Caco-2 (cell line): ENCODE measurements at regions not wholly inside any gene's neighbourhood (a gene's known extent, or its start where the extent isn't known, plus 50 kb on each side); places are given as distances from the start of the nearest gene placed in this dataset.

Source experiments
- BruUV-seq: library from RNA; stranded (reverse); fragments of 400-500 nt; replicated peaks from 2 replicates; lab custom pipeline; 2021; lab: Mats Ljungman, UMichigan
- CTCF ChIA-PET: fragments of 300-600 bp; sonication (Branson Sonifier 250); formaldehyde crosslinking; loops from one replicate; lab custom pipeline; 2022; ENCODE audit warnings: antibody characterized with exemption; lab: Charles Lee
- POLR2A ChIA-PET: fragments of 300-600 bp; sonication (Branson Sonifier 250); formaldehyde crosslinking; loops from one replicate; lab custom pipeline; 2022; ENCODE audit warnings: antibody characterized with exemption; lab: Charles Lee
- DNase-seq, 2 experiments: peaks; one replicate each; pipeline versions ENCODE4 v3.0.0 to v3.0.0-alpha.2; 2020 to 2022
- H3K27me3 ChIP-seq: replicated peaks from 2 replicates; pipeline ENCODE4 v1.6.0; 2011; ENCODE audit warnings: low read length; ENCODE audit not compliant: control insufficient read depth, insufficient read depth
- H3K36me3 ChIP-seq: 2 replicates; pipeline ENCODE4 v1.5.1; 2011; ENCODE audit warnings: low read length; ENCODE audit not compliant: control insufficient read depth, insufficient read depth
- H3K4me1 ChIP-seq: fragments of 250-450 bp; sonication (Bioruptor Pico); 2 replicates; pipeline ENCODE4 v1.5.1; 2020; ENCODE audit warnings: mild to moderate bottlenecking
- H3K4me3 ChIP-seq: 2 replicates; pipeline ENCODE4 v1.5.1; 2011; ENCODE audit warnings: low read depth, mild to moderate bottlenecking, control low read depth, low read length
- H3K9me3 ChIP-seq: fragments of 250-450 bp; sonication (Bioruptor Pico); 2 replicates; pipeline ENCODE4 v1.5.1; 2020; ENCODE audit warnings: mild to moderate bottlenecking, moderate library complexity
- H3K27ac Mint-ChIP-seq: one replicate; pipeline ENCODE4 v1.8.0; 2022; ENCODE audit warnings: mixed read lengths; ENCODE audit not compliant: unreplicated experiment
- H3K27me3 Mint-ChIP-seq: one replicate; pipeline ENCODE4 v1.8.0; 2022; ENCODE audit warnings: mixed read lengths; ENCODE audit not compliant: insufficient read depth, unreplicated experiment
- H3K36me3 Mint-ChIP-seq: one replicate; pipeline ENCODE4 v1.8.0; 2022; ENCODE audit warnings: mild to moderate bottlenecking, mixed read lengths; ENCODE audit not compliant: insufficient read depth, unreplicated experiment
- H3K4me1 Mint-ChIP-seq: one replicate; pipeline ENCODE4 v1.8.0; 2022; ENCODE audit warnings: low read depth, mixed read lengths; ENCODE audit not compliant: unreplicated experiment
- H3K4me3 Mint-ChIP-seq: one replicate; pipeline ENCODE4 v1.8.0; 2022; ENCODE audit warnings: mild to moderate bottlenecking, moderate library complexity, mixed read lengths; ENCODE audit not compliant: unreplicated experiment
- H3K9me3 Mint-ChIP-seq: one replicate; pipeline ENCODE4 v1.8.0; 2022; ENCODE audit warnings: mixed read lengths; ENCODE audit not compliant: unreplicated experiment
- intact Hi-C: fragments of 100-400 bp; cut with micrococcal nuclease; formaldehyde crosslinking; loops from one replicate; pipeline ENCODE4 v1.10.0; 2022; ENCODE audit not compliant: unreplicated experiment
- TF ChIP-seq, protein P1 (sequence below), 2 experiments: fragments of 200-600 bp in 1 of 2; IDR thresholded peaks; 1 replicate in 1 of 2; 2 replicates in 1 of 2; pipeline versions ENCODE4 v1.5.1 to v1.8.0; 2011 to 2022; ENCODE audit warnings: antibody characterized with exemption in 1 of 2, control low read depth in 1 of 2, inconsistent platforms in 1 of 2, low read depth in 1 of 2, low read length in 1 of 2, mild to moderate bottlenecking in 1 of 2, moderate library complexity in 1 of 2; ENCODE audit not compliant: insufficient read depth in 1 of 2, severe bottlenecking in 1 of 2, unreplicated experiment in 1 of 2

DNA sequence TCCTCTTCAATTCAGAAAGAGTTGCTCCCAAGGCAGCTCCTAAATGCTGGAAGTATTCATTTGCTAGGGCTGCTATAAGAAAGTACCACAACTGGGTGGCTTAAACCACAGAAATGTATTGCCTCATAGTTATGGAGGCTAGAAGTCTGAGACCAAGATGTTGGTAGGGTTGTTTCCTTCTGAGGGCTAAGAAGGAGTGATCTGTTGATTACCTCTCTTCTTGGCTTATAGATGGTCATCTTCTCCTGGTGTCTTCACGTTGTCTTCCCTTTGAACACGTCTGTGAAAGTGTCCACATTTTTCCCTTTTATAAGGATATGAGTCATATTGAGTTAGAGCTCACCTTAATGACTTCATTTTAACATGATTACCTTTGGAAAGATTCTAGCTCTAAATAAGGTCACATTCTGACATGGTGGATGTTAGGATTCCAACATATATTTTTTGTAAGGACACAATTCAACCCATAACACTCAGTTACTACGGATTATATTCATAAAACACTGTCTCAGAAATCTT, 266.3 kb downstream of the SPATA18 start:
- H3K36me3 Mint-ChIP-seq, result no peaks in the 10 kb centered on the region
- no peak overlapping the region for H3K4me3 ChIP-seq
- DNase-seq, result no peak
- ChIA-PET POLR2A (no interaction called here), CTCF (no interaction called here)
- H3K27me3 Mint-ChIP-seq, result no peaks in the 10 kb centered on the region
- H3K36me3 ChIP-seq, result no peaks in the 10 kb centered on the region
- no peak overlapping the region for H3K4me3 Mint-ChIP-seq
- TF ChIP-seq, protein P1, sequence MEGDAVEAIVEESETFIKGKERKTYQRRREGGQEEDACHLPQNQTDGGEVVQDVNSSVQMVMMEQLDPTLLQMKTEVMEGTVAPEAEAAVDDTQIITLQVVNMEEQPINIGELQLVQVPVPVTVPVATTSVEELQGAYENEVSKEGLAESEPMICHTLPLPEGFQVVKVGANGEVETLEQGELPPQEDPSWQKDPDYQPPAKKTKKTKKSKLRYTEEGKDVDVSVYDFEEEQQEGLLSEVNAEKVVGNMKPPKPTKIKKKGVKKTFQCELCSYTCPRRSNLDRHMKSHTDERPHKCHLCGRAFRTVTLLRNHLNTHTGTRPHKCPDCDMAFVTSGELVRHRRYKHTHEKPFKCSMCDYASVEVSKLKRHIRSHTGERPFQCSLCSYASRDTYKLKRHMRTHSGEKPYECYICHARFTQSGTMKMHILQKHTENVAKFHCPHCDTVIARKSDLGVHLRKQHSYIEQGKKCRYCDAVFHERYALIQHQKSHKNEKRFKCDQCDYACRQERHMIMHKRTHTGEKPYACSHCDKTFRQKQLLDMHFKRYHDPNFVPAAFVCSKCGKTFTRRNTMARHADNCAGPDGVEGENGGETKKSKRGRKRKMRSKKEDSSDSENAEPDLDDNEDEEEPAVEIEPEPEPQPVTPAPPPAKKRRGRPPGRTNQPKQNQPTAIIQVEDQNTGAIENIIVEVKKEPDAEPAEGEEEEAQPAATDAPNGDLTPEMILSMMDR (IDR thresholded peaks at IDR 0.05; ENCODE audit: insufficient read depth in 1 of 2, low read depth in 1 of 2, low read length in 1 of 2, severe bottlenecking in 1 of 2, unreplicated experiment in 1 of 2), result no peak
- no peak overlapping the region for H3K27ac Mint-ChIP-seq
- intact Hi-C loops, result no loop called here
- H3K9me3 ChIP-seq, result no peaks in the 10 kb centered on the region; the same call in 1 of the 2 replicates
- H3K4me1 ChIP-seq, result peaks cover 7% of the 10 kb centered on the region
- peaks cover 7% of the 10 kb centered on the region for H3K4me1 Mint-ChIP-seq
- peaks cover under 1% of the 10 kb centered on the region for H3K9me3 Mint-ChIP-seq
- BruUV-seq, result no TSS peak
- no peaks in the 10 kb centered on the region for H3K27me3 ChIP-seq

DNA sequence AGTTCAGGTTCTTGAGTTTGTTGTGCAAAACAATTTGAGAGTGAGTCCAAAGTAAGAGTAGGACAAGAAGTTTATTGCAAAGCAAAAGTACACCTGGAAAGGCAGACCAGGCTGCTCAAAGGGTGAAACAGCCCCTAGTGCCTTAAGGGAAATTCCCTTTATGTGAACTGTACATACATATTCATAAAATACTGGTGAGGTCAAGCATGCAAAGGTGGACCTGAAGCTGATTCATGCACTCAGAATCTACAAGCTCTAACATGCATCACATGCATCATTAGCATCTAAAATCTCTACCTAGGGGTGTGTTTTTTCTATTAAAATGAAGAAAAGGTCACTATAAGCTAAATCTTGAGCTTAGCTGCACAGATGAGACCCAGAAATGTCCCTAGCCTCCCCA, 266.9 kb downstream of the SPATA18 start:
- Mint-ChIP-seq H3K4me3 (no peak overlapping the region), H3K9me3 (peaks cover 6% of the 10 kb centered on the region), H3K4me1 (peaks cover 2% of the 10 kb centered on the region), H3K27ac (no peak overlapping the region), H3K27me3 (peaks cover 3% of the 10 kb centered on the region), H3K36me3 (no peaks in the 10 kb centered on the region)
- ChIA-PET CTCF (no interaction called here), POLR2A (no interaction called here)
- Histone ChIP-seq H3K36me3 (no peaks in the 10 kb centered on the region), H3K4me1 (peaks cover 1% of the 10 kb centered on the region), H3K27me3 (no peaks in the 10 kb centered on the region), H3K4me3 (no peak overlapping the region), H3K9me3 (no peaks in the 10 kb centered on the region; the same call in 1 of the 2 replicates)
- TF ChIP-seq, protein P1 (IDR thresholded peaks at IDR 0.05; ENCODE audit: insufficient read depth in 1 of 2, low read depth in 1 of 2, low read length in 1 of 2, severe bottlenecking in 1 of 2, unreplicated experiment in 1 of 2), result no peak
- intact Hi-C loops, result no loop called here
- DNase-seq, result no peak
- no TSS peak for BruUV-seq

DNA sequence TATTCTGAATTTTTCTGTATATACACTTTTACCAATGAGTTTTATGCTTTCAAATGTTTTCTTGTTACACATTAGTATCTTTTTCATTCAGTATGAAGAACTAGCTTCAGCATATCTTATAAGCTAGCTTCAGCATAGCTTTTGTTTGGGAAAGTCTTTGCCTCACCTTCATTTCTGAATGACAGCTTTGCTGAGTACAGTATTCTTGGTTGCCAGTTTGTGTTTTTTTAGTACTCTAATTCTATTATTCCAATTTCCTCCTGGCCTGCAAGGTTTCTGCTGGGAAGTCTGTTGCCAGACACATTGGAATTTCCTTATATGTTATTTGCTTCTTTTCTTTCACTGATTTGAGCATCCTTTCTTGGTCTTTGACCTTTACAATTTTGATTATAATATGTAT, 278.8 kb downstream of the SPATA18 start:
- no peaks in the 10 kb centered on the region for H3K36me3 ChIP-seq
- H3K9me3 Mint-ChIP-seq, result peaks cover 13% of the 10 kb centered on the region

More for the DNA sequence above, 278.8 kb downstream of the SPATA18 start:
- Mint-ChIP-seq H3K27ac (no peak overlapping the region), H3K4me1 (no peaks in the 10 kb centered on the region), H3K4me3 (no peak overlapping the region), H3K36me3 (no peaks in the 10 kb centered on the region), H3K27me3 (no peaks in the 10 kb centered on the region)
- Histone ChIP-seq H3K9me3 (no peaks in the 10 kb centered on the region), H3K4me3 (no peak overlapping the region), H3K27me3 (no peaks in the 10 kb centered on the region), H3K4me1 (no peaks in the 10 kb centered on the region)
- ChIA-PET POLR2A (no interaction called here), CTCF (no interaction called here)
- no peak for DNase-seq
- TF ChIP-seq, protein P1 (IDR thresholded peaks at IDR 0.05; ENCODE audit: insufficient read depth in 1 of 2, low read depth in 1 of 2, low read length in 1 of 2, severe bottlenecking in 1 of 2, unreplicated experiment in 1 of 2), result no peak
- intact Hi-C loops, result no loop called here
- BruUV-seq, result no TSS peak
